GM21786 (cell line): ENCODE measurements at regions not wholly inside any gene's neighbourhood (a gene's known extent, or its start where the extent isn't known, plus 50 kb on each side); places are given as distances from the start of the nearest gene placed in this dataset.

Experiments
- ATAC-seq: cut with Tn5 transposase; IDR thresholded peaks from one replicate; pipeline ENCODE4 v1.9.1; 2021; ENCODE audit not compliant: unreplicated experiment

- ATAC-seq = no peak
Measured at GRCh38 chr2:62284471-62284870, 88.6 kb downstream of the B3GNT2 start.

GRCh38 chr2:62283147-62283546 is 87.2 kb downstream of the B3GNT2 start:
- ATAC-seq = no peak

GRCh38 chr2:62281663-62282062 is 85.7 kb downstream of the B3GNT2 start:
- ATAC-seq = no peak

GRCh38 chr2:62277688-62278087 is 81.8 kb downstream of the B3GNT2 start:
- no peak for ATAC-seq
